ENCODE measurements at regions not wholly inside any gene's neighbourhood (a gene's known extent, or its start where the extent isn't known, plus 50 kb on each side); places are given as distances from the start of the nearest gene placed in this dataset.

DNA sequence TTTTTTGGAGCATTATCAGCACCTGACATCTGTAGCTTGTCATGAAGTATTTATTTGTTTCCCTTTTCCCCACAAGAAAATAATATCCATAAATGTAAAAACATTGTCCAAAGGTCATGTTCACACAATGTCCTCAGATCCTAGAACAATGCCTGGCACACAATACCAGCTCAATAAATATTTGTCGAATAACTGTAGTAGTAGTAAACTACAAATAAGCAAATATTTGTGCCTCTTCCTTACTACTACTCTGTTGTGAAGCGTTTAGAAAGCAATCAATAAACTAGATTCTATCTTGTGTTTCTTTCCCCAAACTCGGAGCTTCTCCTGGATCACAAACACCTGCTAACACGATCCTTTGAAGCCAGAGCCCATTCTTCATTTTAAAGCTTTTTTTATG is 459.6 kb upstream of the NECTIN3 start:
- Histone ChIP-seq H2AFZ (ENCODE audit: low read depth, low read length) (no peak overlapping the region), H3K27ac (ENCODE audit: extremely low read depth, low read depth, low read length) (no peak overlapping the region), H3K27me3 (ENCODE audit: control insufficient read depth in 2 of 2, insufficient read depth in 2 of 2, low read length in 2 of 2) (no peaks in the 10 kb centered on the region), H3K9ac (ENCODE audit: insufficient read depth in 1 of 2, low read depth in 2 of 2, low read length in 2 of 2) (no peak overlapping the region), H3K9me3 (replicated peaks; ENCODE audit: control insufficient read depth, insufficient read depth, low read depth, low read length) (no peaks in the 10 kb centered on the region), H3K36me3 (ENCODE audit: control insufficient read depth, insufficient read depth, low read length) (0 out of 3 replicates have a peak, but pooled peaks cover 2% of the 10 kb centered on the region), H3K4me2 (ENCODE audit: insufficient read depth, low read length) (no peak overlapping the region), H4K20me1 (replicated peaks; ENCODE audit: control insufficient read depth, insufficient read depth, low read length) (no peaks in the 10 kb centered on the region), H3K4me3 (no peak overlapping the region), H3K4me1 (replicated peaks in 1 of 2; ENCODE audit: control insufficient read depth in 2 of 2, insufficient read depth in 2 of 2, low read length in 2 of 2) (no peaks in the 10 kb centered on the region), H3K9me1 (ENCODE audit: control insufficient read depth, insufficient read depth, low read length) (no peaks in the 10 kb centered on the region), H3K79me2 (ENCODE audit: control insufficient read depth, insufficient read depth, low read length) (no peaks in the 10 kb centered on the region)
- ChIA-PET CTCF (ENCODE audit: low intra/inter-chr PET ratio) (no interaction called here), POLR2A (interaction anchor here (0.8 kb wide), 1 partner anchor 9 kb away, joined by 3 read pairs; no protein-coding TSS in a partner anchor)
- no TSS peak for BruUV-seq (replicated peaks)
- DNase-seq (ENCODE audit: extremely low read depth in 1 of 4, low spot score in 3 of 4): no peak
- no peak for ATAC-seq
- FAIRE-seq: no peak
- 67% methylated on average over 4 of the region's 4 CpGs for WGBS (ENCODE audit: insufficient coverage, low coverage, missing lambda C conversion rate)
- intact Hi-C loops (cut with micrococcal nuclease) (no loop called here), in situ Hi-C loops (cut with MboI) (no loop called here)
- TF ChIP-seq CCNT2 (IDR thresholded peaks at IDR 0.05; ENCODE audit: borderline replicate concordance, extremely low read depth, insufficient read length, low read depth, low read length) (no peak), CEBPB (tag; IDR thresholded peaks at IDR 0.05) (no peak), TEAD2 (tag; IDR thresholded peaks at IDR 0.05) (no peak), NFIC (IDR thresholded peaks at IDR 0.05) (no peak), KLF16 (IDR thresholded peaks at IDR 0.05) (no peak)
- TF ChIP-seq, protein P1, sequence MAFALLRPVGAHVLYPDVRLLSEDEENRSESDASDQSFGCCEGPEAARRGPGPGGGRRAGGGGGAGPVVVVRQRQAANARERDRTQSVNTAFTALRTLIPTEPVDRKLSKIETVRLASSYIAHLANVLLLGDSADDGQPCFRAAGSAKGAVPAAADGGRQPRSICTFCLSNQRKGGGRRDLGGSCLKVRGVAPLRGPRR (CRISPR knock-in tag; IDR thresholded peaks at IDR 0.05): no peak
- TF ChIP-seq, protein P2, sequence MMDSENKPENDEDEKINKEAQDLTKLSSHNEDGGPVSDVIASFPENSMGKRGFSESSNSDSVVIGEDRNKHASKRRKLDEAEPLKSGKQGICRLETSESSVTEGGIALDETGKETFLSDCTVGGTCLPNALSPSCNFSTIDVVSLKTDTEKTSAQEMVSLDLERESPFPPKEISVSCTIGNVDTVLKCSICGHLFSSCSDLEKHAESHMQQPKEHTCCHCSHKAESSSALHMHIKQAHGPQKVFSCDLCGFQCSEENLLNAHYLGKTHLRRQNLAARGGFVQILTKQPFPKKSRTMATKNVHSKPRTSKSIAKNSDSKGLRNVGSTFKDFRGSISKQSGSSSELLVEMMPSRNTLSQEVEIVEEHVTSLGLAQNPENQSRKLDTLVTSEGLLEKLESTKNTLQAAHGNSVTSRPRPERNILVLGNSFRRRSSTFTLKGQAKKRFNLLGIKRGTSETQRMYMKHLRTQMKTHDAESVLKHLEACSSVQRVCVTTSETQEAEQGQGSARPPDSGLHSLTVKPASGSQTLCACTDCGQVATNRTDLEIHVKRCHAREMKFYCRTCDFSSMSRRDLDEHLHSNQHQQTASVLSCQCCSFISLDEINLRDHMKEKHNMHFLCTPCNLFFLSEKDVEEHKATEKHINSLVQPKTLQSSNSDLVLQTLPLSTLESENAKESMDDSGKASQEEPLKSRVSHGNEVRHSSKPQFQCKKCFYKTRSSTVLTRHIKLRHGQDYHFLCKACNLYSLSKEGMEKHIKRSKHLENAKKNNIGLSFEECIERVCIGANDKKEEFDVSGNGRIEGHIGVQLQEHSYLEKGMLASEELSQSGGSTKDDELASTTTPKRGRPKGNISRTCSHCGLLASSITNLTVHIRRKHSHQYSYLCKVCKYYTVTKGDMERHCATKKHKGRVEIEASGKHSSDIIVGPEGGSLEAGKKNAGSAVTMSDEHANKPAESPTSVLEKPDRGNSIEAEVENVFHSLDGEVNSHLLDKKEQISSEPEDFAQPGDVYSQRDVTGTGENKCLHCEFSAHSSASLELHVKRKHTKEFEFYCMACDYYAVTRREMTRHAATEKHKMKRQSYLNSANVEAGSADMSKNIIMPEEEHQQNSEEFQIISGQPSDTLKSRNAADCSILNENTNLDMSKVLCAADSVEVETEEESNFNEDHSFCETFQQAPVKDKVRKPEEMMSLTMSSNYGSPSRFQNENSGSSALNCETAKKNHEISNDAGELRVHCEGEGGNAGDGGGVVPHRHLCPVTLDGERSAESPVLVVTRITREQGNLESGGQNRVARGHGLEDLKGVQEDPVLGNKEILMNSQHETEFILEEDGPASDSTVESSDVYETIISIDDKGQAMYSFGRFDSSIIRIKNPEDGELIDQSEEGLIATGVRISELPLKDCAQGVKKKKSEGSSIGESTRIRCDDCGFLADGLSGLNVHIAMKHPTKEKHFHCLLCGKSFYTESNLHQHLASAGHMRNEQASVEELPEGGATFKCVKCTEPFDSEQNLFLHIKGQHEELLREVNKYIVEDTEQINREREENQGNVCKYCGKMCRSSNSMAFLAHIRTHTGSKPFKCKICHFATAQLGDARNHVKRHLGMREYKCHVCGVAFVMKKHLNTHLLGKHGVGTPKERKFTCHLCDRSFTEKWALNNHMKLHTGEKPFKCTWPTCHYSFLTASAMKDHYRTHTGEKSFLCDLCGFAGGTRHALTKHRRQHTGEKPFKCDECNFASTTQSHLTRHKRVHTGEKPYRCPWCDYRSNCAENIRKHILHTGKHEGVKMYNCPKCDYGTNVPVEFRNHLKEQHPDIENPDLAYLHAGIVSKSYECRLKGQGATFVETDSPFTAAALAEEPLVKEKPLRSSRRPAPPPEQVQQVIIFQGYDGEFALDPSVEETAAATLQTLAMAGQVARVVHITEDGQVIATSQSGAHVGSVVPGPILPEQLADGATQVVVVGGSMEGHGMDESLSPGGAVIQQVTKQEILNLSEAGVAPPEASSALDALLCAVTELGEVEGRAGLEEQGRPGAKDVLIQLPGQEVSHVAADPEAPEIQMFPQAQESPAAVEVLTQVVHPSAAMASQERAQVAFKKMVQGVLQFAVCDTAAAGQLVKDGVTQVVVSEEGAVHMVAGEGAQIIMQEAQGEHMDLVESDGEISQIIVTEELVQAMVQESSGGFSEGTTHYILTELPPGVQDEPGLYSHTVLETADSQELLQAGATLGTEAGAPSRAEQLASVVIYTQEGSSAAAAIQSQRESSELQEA (IDR thresholded peaks at IDR 0.05; ENCODE audit: low read depth): no peak

Data from K562 (cell line).